ENCODE measurements at regions not wholly inside any gene's neighbourhood (a gene's known extent, or its start where the extent isn't known, plus 50 kb on each side); places are given as distances from the start of the nearest gene placed in this dataset.
"Not testable (repeated sequence)": the region's sequence is repeated elsewhere in the genome, so short reads cannot be mapped to it uniquely, and the experiment has no call there.

- WGBS, 2 donors (ENCODE audit: low coverage in 1 of 2) = 80 to 94% methylated on average over 3 of the region's 3 CpGs
- Histone ChIP-seq H3K36me3 (no peaks in the 10 kb centered on the region), H3K27me3 (no peaks in the 10 kb centered on the region), H3K9me3 (no peaks in the 10 kb centered on the region), H3K27ac (no peak overlapping the region), H3K4me1 (no peaks in the 10 kb centered on the region), H3K4me3 (no peak overlapping the region)
- no peak for ATAC-seq
- TF ChIP-seq POLR2A (IDR thresholded peaks at IDR 0.05) (no peak), EP300 (IDR thresholded peaks at IDR 0.05) (no peak), POLR2AphosphoS5 (IDR thresholded peaks at IDR 0.05) (no peak)
- TF ChIP-seq, protein P1, sequence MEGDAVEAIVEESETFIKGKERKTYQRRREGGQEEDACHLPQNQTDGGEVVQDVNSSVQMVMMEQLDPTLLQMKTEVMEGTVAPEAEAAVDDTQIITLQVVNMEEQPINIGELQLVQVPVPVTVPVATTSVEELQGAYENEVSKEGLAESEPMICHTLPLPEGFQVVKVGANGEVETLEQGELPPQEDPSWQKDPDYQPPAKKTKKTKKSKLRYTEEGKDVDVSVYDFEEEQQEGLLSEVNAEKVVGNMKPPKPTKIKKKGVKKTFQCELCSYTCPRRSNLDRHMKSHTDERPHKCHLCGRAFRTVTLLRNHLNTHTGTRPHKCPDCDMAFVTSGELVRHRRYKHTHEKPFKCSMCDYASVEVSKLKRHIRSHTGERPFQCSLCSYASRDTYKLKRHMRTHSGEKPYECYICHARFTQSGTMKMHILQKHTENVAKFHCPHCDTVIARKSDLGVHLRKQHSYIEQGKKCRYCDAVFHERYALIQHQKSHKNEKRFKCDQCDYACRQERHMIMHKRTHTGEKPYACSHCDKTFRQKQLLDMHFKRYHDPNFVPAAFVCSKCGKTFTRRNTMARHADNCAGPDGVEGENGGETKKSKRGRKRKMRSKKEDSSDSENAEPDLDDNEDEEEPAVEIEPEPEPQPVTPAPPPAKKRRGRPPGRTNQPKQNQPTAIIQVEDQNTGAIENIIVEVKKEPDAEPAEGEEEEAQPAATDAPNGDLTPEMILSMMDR (IDR thresholded peaks at IDR 0.05) = no peak
These were observed 180.6 kb upstream of the TENT5A start for GRCh38 chr6:81933089-81933488.

DNA sequence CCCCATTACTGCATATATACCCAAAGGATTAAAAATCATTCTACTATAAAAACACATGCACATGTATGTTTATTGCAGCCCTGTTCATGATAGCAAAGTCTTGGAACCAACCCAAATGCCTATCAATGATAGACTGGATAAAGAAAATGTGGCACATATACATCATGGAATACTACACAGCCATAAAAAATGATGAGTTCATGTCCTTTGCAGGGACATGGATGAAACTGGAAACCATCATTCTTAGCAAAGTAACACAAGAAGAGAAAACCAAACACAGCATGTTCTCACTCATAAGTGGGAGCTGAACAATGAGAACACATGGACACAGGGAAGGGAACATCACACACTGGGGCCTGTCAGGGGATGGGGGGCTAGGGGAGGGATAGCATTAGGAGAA is 180.0 kb upstream of the TENT5A start:
- H3K27me3 ChIP-seq, ATAC-seq: not testable (repeated sequence)

GRCh38 chr6:81929828-81930227 is 177.3 kb upstream of the TENT5A start:
- ATAC-seq = no peak
- H3K4me1 ChIP-seq = peaks cover 0 to 6% (median 0%) of the 10 kb centered on the region in 3 donors
- no peaks in the 10 kb centered on the region for H3K27me3 ChIP-seq
- no peaks in the 10 kb centered on the region for H3K36me3 ChIP-seq
- no peaks in the 10 kb centered on the region for H3K9me3 ChIP-seq
- no peak overlapping the region for H3K4me3 ChIP-seq
- WGBS, 2 donors (ENCODE audit: low coverage in 1 of 2) = 58 to 67% methylated on average over 2 to 3 of the region's 3 CpGs
- no peak overlapping the region for H3K27ac ChIP-seq
- TF ChIP-seq, protein P1 (IDR thresholded peaks at IDR 0.05) = no peak
- TF ChIP-seq POLR2AphosphoS5 (IDR thresholded peaks at IDR 0.05) (no peak), POLR2A (IDR thresholded peaks at IDR 0.05) (no peak), EP300 (IDR thresholded peaks at IDR 0.05) (no peak)

More for the DNA sequence above, 180.0 kb upstream of the TENT5A start:
- not testable (repeated sequence) for H3K9me3 ChIP-seq, H3K4me1 ChIP-seq, H3K36me3 ChIP-seq, H3K4me3 ChIP-seq, H3K27ac ChIP-seq

DNA sequence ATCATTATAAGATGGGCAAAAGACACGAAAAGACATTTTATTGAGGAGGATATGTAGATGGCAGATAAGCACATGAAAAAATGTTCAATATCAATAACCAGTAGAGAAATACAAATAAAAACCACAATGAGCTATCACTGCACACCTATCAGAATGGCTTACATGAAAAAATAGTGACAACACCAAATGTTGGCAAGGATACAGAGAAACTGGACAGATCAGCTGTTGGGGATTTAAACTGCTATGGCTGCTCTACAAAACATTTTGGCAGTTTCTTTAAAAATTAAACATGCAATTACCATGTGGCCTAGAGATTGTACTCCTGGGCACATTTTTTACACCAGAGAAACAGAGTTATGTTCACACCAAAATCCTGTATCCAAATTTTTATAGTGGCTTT is 172.7 kb upstream of the TENT5A start:
- no peaks in the 10 kb centered on the region for H3K27me3 ChIP-seq
- TF ChIP-seq POLR2A (IDR thresholded peaks at IDR 0.05) (no peak), EP300 (IDR thresholded peaks at IDR 0.05) (no peak), POLR2AphosphoS5 (IDR thresholded peaks at IDR 0.05) (no peak)
- TF ChIP-seq, protein P1 (IDR thresholded peaks at IDR 0.05) = no peak
- no peak overlapping the region for H3K4me3 ChIP-seq
- no peak overlapping the region for H3K27ac ChIP-seq
- no peaks in the 10 kb centered on the region for H3K36me3 ChIP-seq
- WGBS, 2 donors (ENCODE audit: low coverage in 1 of 2) = 96 to 100% methylated on average over 1 of the region's 1 CpG
- H3K9me3 ChIP-seq = peaks cover 0 to 9% (median 0%) of the 10 kb centered on the region in 3 donors
- ATAC-seq = no peak
- peaks cover 0 to 6% (median 0%) of the 10 kb centered on the region in 3 donors for H3K4me1 ChIP-seq

DNA sequence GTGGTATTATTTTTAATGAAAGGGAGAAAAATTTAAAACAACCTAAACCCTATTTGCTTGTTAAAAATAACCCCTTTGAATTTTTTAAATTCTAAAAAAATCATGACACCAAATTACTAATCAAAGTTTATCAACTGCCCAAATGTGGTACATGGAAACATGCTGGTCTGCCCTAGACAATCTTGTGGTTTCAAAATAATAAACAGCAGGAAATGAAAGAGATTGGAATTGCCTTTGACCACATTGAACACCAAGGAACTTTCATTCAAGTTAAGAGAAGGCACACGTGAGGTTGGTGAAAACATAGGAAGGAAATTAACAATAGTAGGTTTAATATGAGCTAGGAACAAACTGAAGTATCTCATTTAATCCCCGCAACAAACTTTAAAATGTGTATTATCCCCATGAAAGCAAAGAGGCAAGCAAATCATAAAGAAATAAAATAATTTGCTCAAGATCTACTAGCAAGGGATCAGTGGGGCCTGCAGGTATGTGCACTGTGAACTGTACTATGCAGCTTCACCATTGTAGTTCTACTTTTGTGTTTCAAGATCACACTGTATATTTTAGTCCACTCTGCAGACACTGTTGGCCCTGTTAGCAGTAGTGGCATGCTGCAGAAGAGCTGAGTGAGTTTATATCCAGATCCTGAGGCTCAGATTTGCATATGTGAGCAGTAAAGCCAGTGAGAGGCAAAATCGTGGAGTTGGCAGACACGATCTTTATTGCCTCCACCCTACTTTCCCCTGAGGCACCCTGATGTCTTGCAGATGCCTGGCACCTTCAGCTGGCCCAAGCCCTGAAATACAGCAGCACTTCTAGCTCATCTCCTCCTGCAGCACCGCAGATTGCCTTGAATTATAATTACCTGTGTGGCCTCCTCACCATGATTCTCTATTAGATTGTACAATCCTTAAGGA is 157.8 kb upstream of the TENT5A start:
- H3K27ac ChIP-seq = no peak overlapping the region
- no peaks in the 10 kb centered on the region for H3K36me3 ChIP-seq
- no peak for ATAC-seq
- H3K4me1 ChIP-seq = peaks cover 0 to 11% (median 0%) of the 10 kb centered on the region in 3 donors
- no peaks in the 10 kb centered on the region for H3K27me3 ChIP-seq
- H3K9me3 ChIP-seq = no peaks in the 10 kb centered on the region
- H3K4me3 ChIP-seq = no peak overlapping the region
- 72 to 84% methylated on average over 4 to 5 of the region's 5 CpGs for WGBS, 2 donors (ENCODE audit: low coverage in 1 of 2)
- TF ChIP-seq POLR2A (IDR thresholded peaks at IDR 0.05) (no peak), POLR2AphosphoS5 (IDR thresholded peaks at IDR 0.05) (no peak), EP300 (IDR thresholded peaks at IDR 0.05) (no peak)
- TF ChIP-seq, protein P1 (IDR thresholded peaks at IDR 0.05) = no peak

All from gastroesophageal sphincter (tissue), 4 donors.